HEK293 (cell line): ENCODE measurements at regions not wholly inside any gene's neighbourhood (a gene's known extent, or its start where the extent isn't known, plus 50 kb on each side); places are given as distances from the start of the nearest gene placed in this dataset.

ENCODE experiments used
- CTCF ChIP-seq: fragments of 450-650 bp; formaldehyde crosslinking; IDR thresholded peaks from 2 replicates; pipeline ENCODE4 v1.5.1; 2016; ENCODE audit warnings: missing biosample characterization, missing genetic modification characterization
- REST ChIP-seq: fragments of 450-650 bp; formaldehyde crosslinking; IDR thresholded peaks from 2 replicates; pipeline ENCODE4 v1.5.1; 2016; ENCODE audit warnings: missing biosample characterization, missing genetic modification characterization
- SP2 ChIP-seq: fragments of 450-650 bp; formaldehyde crosslinking; IDR thresholded peaks from 2 replicates; pipeline ENCODE4 v1.5.1; 2016; ENCODE audit warnings: missing biosample characterization, missing genetic modification characterization

- TF ChIP-seq REST (no peak), CTCF (tag by site-specific recombination) (no peak), SP2 (no peak)
Observed at GRCh38 chr14:100988956-100989355, 85.4 kb upstream of the RTL1 start.
